Left lung (tissue), 4 donors: ENCODE measurements at regions not wholly inside any gene's neighbourhood (a gene's known extent, or its start where the extent isn't known, plus 50 kb on each side); places are given as distances from the start of the nearest gene placed in this dataset.
A peak's percentile ranks its signal among the peaks of the same experiment; 100 is the strongest.
"Not testable (repeated sequence)": the region's sequence is repeated elsewhere in the genome, so short reads cannot be mapped to it uniquely, and the experiment has no call there.

Experiments used
- ATAC-seq: fragments of 200-7000 bp; cut with Tn5 transposase; one replicate; pipeline ENCODE4 v1.9.1; 2020; ENCODE audit warnings: moderate library complexity
- DNase-seq, 4 donors: peaks; one replicate each; pipeline ENCODE4 v3.0.0-alpha.2; 2013 to 2020
- H3K27ac ChIP-seq, 2 donors: fragments of 200-600 bp; sonication (generic) in 1 of 2; one replicate each; pipeline versions ENCODE4 v1.5.0 to v1.8.0; 2020 to 2021
- H3K27me3 ChIP-seq, 2 donors: fragments of 200-600 bp; sonication (generic) in 1 of 2; one replicate each; pipeline versions ENCODE4 v1.5.0 to v1.8.0; 2020 to 2021
- H3K36me3 ChIP-seq, 2 donors: fragments of 200-600 bp; sonication (generic) in 1 of 2; one replicate each; pipeline versions ENCODE4 v1.5.0 to v1.8.0; 2020 to 2021
- H3K4me1 ChIP-seq, 2 donors: fragments of 200-600 bp; one replicate each; pipeline ENCODE4 v1.8.0; 2021
- H3K4me3 ChIP-seq, 2 donors: fragments of 200-600 bp; sonication (generic) in 1 of 2; one replicate each; pipeline versions ENCODE4 v1.5.0 to v1.8.0; 2020 to 2021; ENCODE audit warnings: mild to moderate bottlenecking in 1 of 2
- H3K9me3 ChIP-seq, 2 donors: fragments of 200-600 bp; sonication (generic) in 1 of 2; one replicate each; pipeline versions ENCODE4 v1.5.0 to v1.8.0; 2020 to 2021
- intact Hi-C, 2 donors: fragments of 100-400 bp; cut with DNase I; formaldehyde crosslinking; loops; one replicate each; pipeline versions ENCODE4 v1.11.2 to v1.14.2; 2022
- TF ChIP-seq, protein P1 (sequence below), 2 donors: fragments of 200-600 bp; sonication (generic) in 1 of 2; IDR thresholded peaks; one replicate each; pipeline versions ENCODE4 v1.5.0 to v1.8.0; 2021; ENCODE audit warnings: antibody characterized with exemption in 2 of 2
- donor health status: DM: no; HTN: yes; CAD: no.
- donor health status: DM: no; HTN: no; CAD: no.

- TF ChIP-seq, protein P1, sequence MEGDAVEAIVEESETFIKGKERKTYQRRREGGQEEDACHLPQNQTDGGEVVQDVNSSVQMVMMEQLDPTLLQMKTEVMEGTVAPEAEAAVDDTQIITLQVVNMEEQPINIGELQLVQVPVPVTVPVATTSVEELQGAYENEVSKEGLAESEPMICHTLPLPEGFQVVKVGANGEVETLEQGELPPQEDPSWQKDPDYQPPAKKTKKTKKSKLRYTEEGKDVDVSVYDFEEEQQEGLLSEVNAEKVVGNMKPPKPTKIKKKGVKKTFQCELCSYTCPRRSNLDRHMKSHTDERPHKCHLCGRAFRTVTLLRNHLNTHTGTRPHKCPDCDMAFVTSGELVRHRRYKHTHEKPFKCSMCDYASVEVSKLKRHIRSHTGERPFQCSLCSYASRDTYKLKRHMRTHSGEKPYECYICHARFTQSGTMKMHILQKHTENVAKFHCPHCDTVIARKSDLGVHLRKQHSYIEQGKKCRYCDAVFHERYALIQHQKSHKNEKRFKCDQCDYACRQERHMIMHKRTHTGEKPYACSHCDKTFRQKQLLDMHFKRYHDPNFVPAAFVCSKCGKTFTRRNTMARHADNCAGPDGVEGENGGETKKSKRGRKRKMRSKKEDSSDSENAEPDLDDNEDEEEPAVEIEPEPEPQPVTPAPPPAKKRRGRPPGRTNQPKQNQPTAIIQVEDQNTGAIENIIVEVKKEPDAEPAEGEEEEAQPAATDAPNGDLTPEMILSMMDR (IDR thresholded peaks at IDR 0.05), result no peak
- Histone ChIP-seq H3K36me3 (no peaks in the 10 kb centered on the region), H3K4me3 (no peak overlapping the region), H3K9me3 (peaks cover 0 to 4% of the 10 kb centered on the region in 2 donors), H3K27ac (no peak overlapping the region), H3K4me1 (no peaks in the 10 kb centered on the region), H3K27me3 (no peaks in the 10 kb centered on the region)
- intact Hi-C loops, result no loop called here
- DNase-seq (no peak), ATAC-seq (no peak)
Measured at GRCh38 chr6:74492587-74492986, 713.3 kb downstream of the COL12A1 start.

DNA sequence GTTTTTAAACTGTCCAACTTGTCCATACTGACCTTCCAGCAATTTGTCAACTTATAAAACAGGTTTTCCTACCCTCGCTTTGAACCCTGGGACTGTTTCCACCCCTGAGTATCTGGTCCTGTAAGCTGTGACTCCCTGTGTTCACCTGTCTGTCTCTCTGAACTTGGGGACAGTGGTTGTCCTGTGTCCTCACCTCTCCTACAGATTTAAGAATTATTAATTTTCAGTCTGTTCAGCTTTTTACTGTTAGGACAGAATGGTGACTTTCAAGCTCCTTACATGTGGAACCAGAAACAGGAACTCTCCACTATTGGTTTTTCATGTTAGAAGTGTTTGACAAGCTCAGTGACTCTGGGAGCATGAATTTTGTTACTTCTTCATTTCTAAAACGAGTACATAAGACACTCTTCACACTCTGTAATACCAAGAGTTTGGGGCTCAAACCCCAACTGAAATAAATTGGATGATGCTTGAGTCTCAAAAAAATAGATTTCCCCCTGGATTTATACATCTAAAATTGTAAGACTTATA, 713.9 kb downstream of the COL12A1 start:
- DNase-seq (no peak), ATAC-seq (no peak)
- H3K36me3 ChIP-seq, result no peaks in the 10 kb centered on the region
- intact Hi-C loops, result no loop called here
- TF ChIP-seq, protein P1 (IDR thresholded peaks at IDR 0.05), result no peak
- no peaks in the 10 kb centered on the region for H3K4me1 ChIP-seq
- no peak overlapping the region for H3K4me3 ChIP-seq
- no peaks in the 10 kb centered on the region for H3K27me3 ChIP-seq
- H3K27ac ChIP-seq, result no peak overlapping the region
- peaks cover 0 to 1% of the 10 kb centered on the region in 2 donors for H3K9me3 ChIP-seq

DNA sequence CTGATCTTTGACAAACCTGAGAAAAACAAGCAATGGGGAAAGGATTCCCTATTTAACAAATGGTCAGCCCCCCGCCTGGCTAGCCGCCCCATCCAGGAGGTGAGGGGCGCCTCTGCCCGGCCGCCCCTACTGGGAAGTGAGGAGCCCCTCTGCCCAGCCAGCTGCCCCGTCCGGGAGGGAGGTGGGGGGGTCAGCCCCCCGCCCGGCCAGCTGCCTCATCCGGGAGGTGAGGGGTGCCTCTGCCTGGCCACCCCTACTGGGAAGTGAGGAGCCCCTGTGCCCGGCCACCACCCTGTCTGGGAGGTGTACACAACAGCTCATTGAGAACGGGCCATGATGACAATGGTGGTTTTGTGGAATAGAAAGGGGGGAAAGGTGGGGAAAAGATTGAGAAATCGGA, 717.1 kb downstream of the COL12A1 start:
- intact Hi-C loops, result not testable (repeated sequence)
- peak in 1 of 4 donors; percentile 47 for DNase-seq

GRCh38 chr6:74482180-74482579, 723.7 kb downstream of the COL12A1 start:
- H3K4me1 ChIP-seq, result no peaks in the 10 kb centered on the region
- intact Hi-C loops, result no loop called here
- H3K4me3 ChIP-seq, result no peak overlapping the region
- TF ChIP-seq, protein P1 (IDR thresholded peaks at IDR 0.05), result no peak
- DNase-seq (no peak), ATAC-seq (no peak)
- H3K27me3 ChIP-seq, result no peaks in the 10 kb centered on the region
- no peaks in the 10 kb centered on the region for H3K36me3 ChIP-seq
- H3K9me3 ChIP-seq, result peaks cover 0 to 3% of the 10 kb centered on the region in 2 donors
- H3K27ac ChIP-seq, result no peak overlapping the region

More for the DNA sequence above, 717.1 kb downstream of the COL12A1 start:
- not testable (repeated sequence) for ATAC-seq, H3K36me3 ChIP-seq, H3K4me3 ChIP-seq, H3K27ac ChIP-seq, H3K9me3 ChIP-seq, H3K27me3 ChIP-seq, H3K4me1 ChIP-seq

DNA sequence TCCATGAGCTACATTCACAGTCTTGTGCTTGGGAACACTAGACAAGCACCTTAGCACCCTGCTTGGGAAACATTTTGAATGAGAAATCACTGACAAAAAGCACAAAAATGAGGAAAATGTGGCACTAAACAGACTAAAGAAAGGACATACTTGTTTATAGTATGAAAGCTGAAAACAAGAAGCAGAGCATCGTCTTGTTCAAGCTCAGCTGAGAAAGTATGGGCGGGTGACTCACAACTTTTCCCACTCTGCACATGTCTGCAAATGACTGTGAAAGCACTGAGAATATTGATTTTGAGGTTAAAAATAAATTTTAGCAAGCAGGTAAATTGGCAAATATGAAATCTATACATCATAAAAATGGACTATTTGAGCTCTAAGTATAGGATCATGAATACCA, 725.3 kb downstream of the COL12A1 start:
- intact Hi-C loops, result no loop called here
- Histone ChIP-seq H3K4me3 (no peak overlapping the region), H3K9me3 (peaks cover 0 to 3% of the 10 kb centered on the region in 2 donors), H3K4me1 (no peaks in the 10 kb centered on the region), H3K27ac (no peak overlapping the region), H3K27me3 (no peaks in the 10 kb centered on the region), H3K36me3 (no peaks in the 10 kb centered on the region)
- no peak for DNase-seq
- TF ChIP-seq, protein P1 (IDR thresholded peaks at IDR 0.05), result no peak
- no peak for ATAC-seq

GRCh38 chr6:74479960-74480359, 725.9 kb downstream of the COL12A1 start:
- DNase-seq, result peak in 1 of 4 donors; percentile 33

More at GRCh38 chr6:74479960-74480359, 725.9 kb downstream of the COL12A1 start:
- Histone ChIP-seq H3K36me3 (no peaks in the 10 kb centered on the region), H3K4me3 (no peak overlapping the region), H3K9me3 (peaks cover 0 to 2% of the 10 kb centered on the region in 2 donors), H3K27ac (no peak overlapping the region), H3K27me3 (no peaks in the 10 kb centered on the region), H3K4me1 (no peaks in the 10 kb centered on the region)
- no peak for ATAC-seq
- TF ChIP-seq, protein P1 (IDR thresholded peaks at IDR 0.05), result no peak
- intact Hi-C loops, result no loop called here
